Neural progenitor cell (in vitro differentiated cells): ENCODE measurements at regions not wholly inside any gene's neighbourhood (a gene's known extent, or its start where the extent isn't known, plus 50 kb on each side); places are given as distances from the start of the nearest gene placed in this dataset.

Source experiments
- DNase-seq: peaks from one replicate; pipeline ENCODE4 v3.0.0-alpha.2; 2016; ENCODE audit warnings: low spot score
- H2AFZ ChIP-seq: fragments of 200-600 bp; sonication (generic); replicated peaks from 2 replicates; pipeline ENCODE4 v1.6.1; 2016; ENCODE audit warnings: antibody characterized with exemption
- H3F3A ChIP-seq: fragments of 200-600 bp; sonication (generic); 2 replicates; pipeline ENCODE4 v1.6.1; 2016; ENCODE audit warnings: antibody characterized with exemption, low read depth
- H3K27ac ChIP-seq: fragments of 200-600 bp; sonication (generic); 2 replicates; pipeline ENCODE4 v1.5.1; 2016; ENCODE audit warnings: mild to moderate bottlenecking
- H3K27me3 ChIP-seq: fragments of 200-600 bp; sonication (generic); 2 replicates; pipeline ENCODE4 v1.6.1; 2016; ENCODE audit warnings: mild to moderate bottlenecking, moderate library complexity
- H3K36me3 ChIP-seq: fragments of 200-600 bp; sonication (generic); 2 replicates; pipeline ENCODE4 v1.5.1; 2016
- H3K4me1 ChIP-seq: fragments of 200-600 bp; sonication (generic); 2 replicates; pipeline ENCODE4 v1.6.1; 2016; ENCODE audit warnings: mixed run types
- H3K4me2 ChIP-seq: fragments of 200-600 bp; sonication (generic); 2 replicates; pipeline ENCODE4 v1.6.1; 2016
- H3K4me3 ChIP-seq: fragments of 200-600 bp; sonication (generic); 2 replicates; pipeline ENCODE4 v1.5.1; 2016
- H3K79me2 ChIP-seq: fragments of 200-600 bp; sonication (generic); 2 replicates; pipeline ENCODE4 v1.6.1; 2016; ENCODE audit warnings: low read depth
- H3K9ac ChIP-seq: fragments of 200-600 bp; sonication (generic); 2 replicates; pipeline ENCODE4 v1.6.1; 2016
- H3K9me3 ChIP-seq: fragments of 200-600 bp; sonication (generic); 2 replicates; pipeline ENCODE4 v1.5.1; 2016; ENCODE audit warnings: low read depth
- H4K20me1 ChIP-seq: fragments of 200-600 bp; sonication (generic); 2 replicates; pipeline ENCODE4 v1.6.1; 2016; ENCODE audit warnings: low read depth
- H3K27ac Mint-ChIP-seq: 3 replicates; pipeline ENCODE4 v1.8.0; 2021; ENCODE audit warnings: mixed read lengths
- H3K27me3 Mint-ChIP-seq: 2 replicates; pipeline ENCODE4 v1.8.0; 2022; ENCODE audit warnings: low read depth, mild to moderate bottlenecking, inconsistent platforms, moderate library complexity, mixed read lengths; ENCODE audit not compliant: insufficient read depth
- H3K36me3 Mint-ChIP-seq: 3 replicates; pipeline ENCODE4 v1.8.0; 2021; ENCODE audit warnings: mixed read lengths
- H3K4me1 Mint-ChIP-seq: 3 replicates; pipeline ENCODE4 v1.8.0; 2021; ENCODE audit warnings: mixed read lengths
- H3K4me3 Mint-ChIP-seq: 3 replicates; pipeline ENCODE4 v1.8.0; 2021; ENCODE audit warnings: mild to moderate bottlenecking, moderate library complexity, mixed read lengths
- H3K9me3 Mint-ChIP-seq: 3 replicates; pipeline ENCODE4 v1.8.0; 2020; ENCODE audit warnings: mixed read lengths
- EZH2 ChIP-seq: fragments of 200-600 bp; sonication (generic); IDR thresholded peaks from 2 replicates; pipeline ENCODE4 v1.6.1; 2017; ENCODE audit warnings: antibody characterized with exemption, mild to moderate bottlenecking, moderate library complexity
- EZH2phosphoT487 ChIP-seq: fragments of 200-600 bp; sonication (generic); IDR thresholded peaks from 2 replicates; pipeline ENCODE4 v1.6.1; 2017; ENCODE audit warnings: antibody characterized with exemption
- TF ChIP-seq, protein P1 (sequence below): fragments of 200-600 bp; sonication (generic); IDR thresholded peaks from 2 replicates; pipeline ENCODE4 v1.5.1; 2017; ENCODE audit warnings: antibody characterized with exemption, mild to moderate bottlenecking

GRCh38 chr12:30515351-30515750, 180.3 kb downstream of the IPO8 start:
- no peak overlapping the region for H3K9ac ChIP-seq
- no peaks in the 10 kb centered on the region for H3K36me3 ChIP-seq
- DNase-seq: peak; percentile 55
- H3K4me2 ChIP-seq: no peak overlapping the region
- H3F3A ChIP-seq: no peaks in the 10 kb centered on the region
- Mint-ChIP-seq H3K9me3 (no peaks in the 10 kb centered on the region), H3K4me3 (no peak overlapping the region), H3K27me3 (peaks cover 7% of the 10 kb centered on the region), H3K4me1 (peaks cover 14% of the 10 kb centered on the region), H3K27ac (no peak overlapping the region), H3K36me3 (no peaks in the 10 kb centered on the region)
- H3K9me3 ChIP-seq: no peaks in the 10 kb centered on the region
- H2AFZ ChIP-seq: no peak overlapping the region
- H3K27ac ChIP-seq: no peak overlapping the region
- peaks cover 21% of the 10 kb centered on the region for H3K4me1 ChIP-seq
- no peak overlapping the region for H3K4me3 ChIP-seq
- TF ChIP-seq EZH2phosphoT487: no peak
- TF ChIP-seq, protein P1, sequence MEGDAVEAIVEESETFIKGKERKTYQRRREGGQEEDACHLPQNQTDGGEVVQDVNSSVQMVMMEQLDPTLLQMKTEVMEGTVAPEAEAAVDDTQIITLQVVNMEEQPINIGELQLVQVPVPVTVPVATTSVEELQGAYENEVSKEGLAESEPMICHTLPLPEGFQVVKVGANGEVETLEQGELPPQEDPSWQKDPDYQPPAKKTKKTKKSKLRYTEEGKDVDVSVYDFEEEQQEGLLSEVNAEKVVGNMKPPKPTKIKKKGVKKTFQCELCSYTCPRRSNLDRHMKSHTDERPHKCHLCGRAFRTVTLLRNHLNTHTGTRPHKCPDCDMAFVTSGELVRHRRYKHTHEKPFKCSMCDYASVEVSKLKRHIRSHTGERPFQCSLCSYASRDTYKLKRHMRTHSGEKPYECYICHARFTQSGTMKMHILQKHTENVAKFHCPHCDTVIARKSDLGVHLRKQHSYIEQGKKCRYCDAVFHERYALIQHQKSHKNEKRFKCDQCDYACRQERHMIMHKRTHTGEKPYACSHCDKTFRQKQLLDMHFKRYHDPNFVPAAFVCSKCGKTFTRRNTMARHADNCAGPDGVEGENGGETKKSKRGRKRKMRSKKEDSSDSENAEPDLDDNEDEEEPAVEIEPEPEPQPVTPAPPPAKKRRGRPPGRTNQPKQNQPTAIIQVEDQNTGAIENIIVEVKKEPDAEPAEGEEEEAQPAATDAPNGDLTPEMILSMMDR: peak; percentile 60
- H4K20me1 ChIP-seq: no peaks in the 10 kb centered on the region
- H3K79me2 ChIP-seq: no peaks in the 10 kb centered on the region
- no peaks in the 10 kb centered on the region for H3K27me3 ChIP-seq

GRCh38 chr12:30514666-30515065, 181.0 kb downstream of the IPO8 start:
- Mint-ChIP-seq H3K27me3 (peaks cover 7% of the 10 kb centered on the region), H3K9me3 (no peaks in the 10 kb centered on the region), H3K36me3 (no peaks in the 10 kb centered on the region), H3K27ac (no peak overlapping the region), H3K4me1 (peaks cover 14% of the 10 kb centered on the region), H3K4me3 (no peak overlapping the region)
- Histone ChIP-seq H3K79me2 (no peaks in the 10 kb centered on the region), H3K4me3 (no peak overlapping the region), H3K9ac (no peak overlapping the region), H4K20me1 (no peaks in the 10 kb centered on the region), H3K27me3 (no peaks in the 10 kb centered on the region), H2AFZ (no peak overlapping the region), H3K9me3 (no peaks in the 10 kb centered on the region), H3K4me1 (peaks cover 21% of the 10 kb centered on the region), H3K27ac (no peak overlapping the region), H3K36me3 (no peaks in the 10 kb centered on the region), H3K4me2 (no peak overlapping the region), H3F3A (no peaks in the 10 kb centered on the region)
- TF ChIP-seq EZH2phosphoT487 (no peak), EZH2 (no peak)
- TF ChIP-seq, protein P1: no peak
- no peak for DNase-seq

DNA sequence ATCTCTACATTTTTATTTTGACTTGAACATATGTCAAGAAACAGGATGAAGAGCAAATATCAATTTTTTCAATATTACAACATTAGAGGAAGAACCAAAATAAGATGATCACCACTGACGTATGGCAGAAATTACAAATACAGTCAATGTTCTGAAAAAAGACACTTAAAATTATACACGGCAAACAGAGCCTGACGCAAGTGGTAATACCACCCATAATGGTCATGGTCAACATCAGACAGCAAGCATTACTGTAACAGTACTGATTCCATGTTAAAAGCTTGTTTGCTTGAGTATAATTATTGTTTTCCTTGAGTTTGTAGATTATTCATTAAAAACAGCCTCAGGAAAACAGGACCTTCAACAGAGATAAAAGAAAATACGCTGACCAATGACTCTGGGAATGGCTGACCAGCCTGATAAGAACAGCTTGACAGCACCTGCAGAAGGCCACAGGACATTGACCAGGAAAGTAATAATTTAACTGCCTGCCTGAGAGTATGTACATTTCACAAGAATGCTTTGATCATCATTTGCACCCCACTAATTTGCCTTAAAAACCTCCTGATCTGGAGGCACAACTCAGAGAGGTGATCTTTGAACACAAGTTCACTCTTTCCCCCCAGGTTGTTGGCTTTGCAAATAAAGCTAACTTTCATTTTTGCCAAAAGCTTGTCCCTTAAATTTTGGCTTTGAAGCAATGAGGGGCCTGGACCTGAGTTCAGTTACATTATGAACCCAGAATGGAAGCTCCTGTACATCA, 187.3 kb downstream of the IPO8 start:
- no peaks in the 10 kb centered on the region for H3K9me3 Mint-ChIP-seq
- Histone ChIP-seq H2AFZ (no peak overlapping the region), H4K20me1 (no peaks in the 10 kb centered on the region), H3K27ac (no peak overlapping the region), H3K4me3 (no peak overlapping the region), H3K79me2 (no peaks in the 10 kb centered on the region), H3K27me3 (no peaks in the 10 kb centered on the region), H3K9me3 (no peaks in the 10 kb centered on the region), H3K4me1 (peaks cover 2% of the 10 kb centered on the region), H3F3A (no peaks in the 10 kb centered on the region), H3K4me2 (no peak overlapping the region), H3K9ac (no peak overlapping the region), H3K36me3 (no peaks in the 10 kb centered on the region)
- H3K36me3 Mint-ChIP-seq: no peaks in the 10 kb centered on the region
- TF ChIP-seq EZH2 (no peak), EZH2phosphoT487 (no peak)
- TF ChIP-seq, protein P1: no peak
- H3K4me1 Mint-ChIP-seq: peaks cover 10% of the 10 kb centered on the region
- no peak overlapping the region for H3K27ac Mint-ChIP-seq
- no peak overlapping the region for H3K4me3 Mint-ChIP-seq
- peaks cover 5% of the 10 kb centered on the region for H3K27me3 Mint-ChIP-seq
- no peak for DNase-seq
